Mesendoderm (in vitro differentiated cells): ENCODE measurements at regions not wholly inside any gene's neighbourhood (a gene's known extent, or its start where the extent isn't known, plus 50 kb on each side); places are given as distances from the start of the nearest gene placed in this dataset.

Experiments used
- DNase-seq: peaks from one replicate; pipeline ENCODE4 v3.0.0; 2013
- H2AK5ac ChIP-seq: 2 replicates; pipeline ENCODE4 v1.6.1; 2013; ENCODE audit warnings: low read length, inconsistent platforms
- H2BK120ac ChIP-seq: 2 replicates; pipeline ENCODE4 v1.6.1; 2013; ENCODE audit warnings: low read depth, mild to moderate bottlenecking, low read length, moderate library complexity, mixed read lengths
- H2BK15ac ChIP-seq: replicated peaks from 2 replicates; pipeline ENCODE4 v1.6.1; 2013; ENCODE audit warnings: low read depth, mild to moderate bottlenecking, moderate library complexity
- H2BK5ac ChIP-seq: 2 replicates; pipeline ENCODE4 v1.6.1; 2013; ENCODE audit warnings: low read length, inconsistent platforms
- H3K18ac ChIP-seq: 2 replicates; pipeline ENCODE4 v1.6.1; 2013; ENCODE audit warnings: mild to moderate bottlenecking, low read length, mixed read lengths
- H3K23ac ChIP-seq: one replicate; pipeline ENCODE4 v1.6.1; 2013; ENCODE audit warnings: low read length
- H3K27ac ChIP-seq: 2 replicates; pipeline ENCODE4 v1.5.1; 2013; ENCODE audit warnings: low read depth, mild to moderate bottlenecking, inconsistent platforms, low read length, moderate library complexity
- H3K27me3 ChIP-seq: 2 replicates; pipeline ENCODE4 v1.6.1; 2013; ENCODE audit warnings: low read length, control low read depth, mild to moderate bottlenecking, inconsistent platforms; ENCODE audit not compliant: insufficient read depth, poor library complexity
- H3K36me3 ChIP-seq: 2 replicates; pipeline ENCODE4 v1.6.1; 2013; ENCODE audit warnings: low read length, inconsistent platforms; ENCODE audit not compliant: control insufficient read depth, insufficient read depth
- H3K4ac ChIP-seq: one replicate; pipeline ENCODE4 v1.6.1; 2013; ENCODE audit warnings: low read depth, mild to moderate bottlenecking, low read length, moderate library complexity
- H3K4me1 ChIP-seq: 2 replicates; pipeline ENCODE4 v1.6.1; 2013; ENCODE audit warnings: low read depth, low read length, inconsistent platforms; ENCODE audit not compliant: control insufficient read depth
- H3K4me2 ChIP-seq: 2 replicates; pipeline ENCODE4 v1.6.1; 2013; ENCODE audit warnings: low read length
- H3K4me3 ChIP-seq: 2 replicates; pipeline ENCODE4 v1.5.1; 2013; ENCODE audit warnings: mild to moderate bottlenecking, low read length
- H3K56ac ChIP-seq: one replicate; pipeline ENCODE4 v1.6.1; 2013; ENCODE audit warnings: low read length
- H3K79me1 ChIP-seq: 2 replicates; pipeline ENCODE4 v1.6.1; 2013; ENCODE audit warnings: low read length, inconsistent platforms
- H3K79me2 ChIP-seq: 2 replicates; pipeline ENCODE4 v1.6.1; 2013; ENCODE audit warnings: mild to moderate bottlenecking, low read length; ENCODE audit not compliant: control insufficient read depth, insufficient read depth
- H3K9ac ChIP-seq: 2 replicates; pipeline ENCODE4 v1.6.1; 2013; ENCODE audit warnings: low read length, inconsistent platforms
- H4K5ac ChIP-seq: one replicate; pipeline ENCODE4 v1.6.1; 2013; ENCODE audit warnings: low read length
- H4K8ac ChIP-seq: one replicate; pipeline ENCODE4 v1.6.1; 2013; ENCODE audit warnings: low read depth, mild to moderate bottlenecking, control low read depth, low read length, moderate library complexity
- WGBS: extraction: QIAGEN DNeasy Blood & Tissue Kit; methylation state at CpG from one replicate; pipeline ENCODE4 v1.1.7; 2013; ENCODE audit warnings: low lambda C conversion rate, missing lambda C conversion rate; ENCODE audit not compliant: insufficient coverage; ENCODE audit errors: extremely low coverage; 5-methylcytosine and 5-hydroxymethylcytosine counted together

DNA sequence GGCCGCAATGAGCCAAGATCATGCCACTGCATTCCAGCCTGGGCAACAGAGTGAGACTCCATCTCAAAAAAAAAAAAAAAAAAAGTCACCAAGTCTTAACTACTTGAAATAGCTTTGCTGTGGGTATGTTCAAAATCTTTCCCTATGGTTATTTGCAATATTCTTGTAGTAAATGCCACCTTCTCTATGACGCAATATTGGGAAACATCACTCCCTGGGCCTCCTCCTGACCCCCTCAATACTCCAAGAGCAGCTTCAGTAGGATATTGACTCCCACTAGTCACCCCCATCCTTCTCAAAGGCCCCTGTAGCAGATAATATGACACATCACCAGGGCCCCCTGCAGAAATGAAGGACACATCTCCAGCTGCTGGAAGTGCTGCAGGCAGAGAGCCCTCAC lies 137.8 kb downstream of the AIPL1 start:
- no peak overlapping the region for H2BK120ac ChIP-seq
- H3K79me2 ChIP-seq: no peaks in the 10 kb centered on the region
- H3K9ac ChIP-seq: no peak overlapping the region
- no peak overlapping the region for H4K5ac ChIP-seq
- WGBS: no CpG with 5 or more reads among the region's 2 CpGs
- no peak overlapping the region for H3K27ac ChIP-seq
- no peak overlapping the region for H4K8ac ChIP-seq
- no peak overlapping the region for H2BK5ac ChIP-seq
- H3K23ac ChIP-seq: no peak overlapping the region
- H3K56ac ChIP-seq: no peak overlapping the region
- H3K79me1 ChIP-seq: no peaks in the 10 kb centered on the region
- no peak overlapping the region for H2BK15ac ChIP-seq
- H3K4me2 ChIP-seq: no peak overlapping the region
- H3K4ac ChIP-seq: no peak overlapping the region
- H3K27me3 ChIP-seq: no peaks in the 10 kb centered on the region
- no peaks in the 10 kb centered on the region for H3K36me3 ChIP-seq
- no peak overlapping the region for H3K18ac ChIP-seq
- no peaks in the 10 kb centered on the region for H3K4me1 ChIP-seq
- no peak for DNase-seq
- no peak overlapping the region for H3K4me3 ChIP-seq
- no peak overlapping the region for H2AK5ac ChIP-seq

DNA sequence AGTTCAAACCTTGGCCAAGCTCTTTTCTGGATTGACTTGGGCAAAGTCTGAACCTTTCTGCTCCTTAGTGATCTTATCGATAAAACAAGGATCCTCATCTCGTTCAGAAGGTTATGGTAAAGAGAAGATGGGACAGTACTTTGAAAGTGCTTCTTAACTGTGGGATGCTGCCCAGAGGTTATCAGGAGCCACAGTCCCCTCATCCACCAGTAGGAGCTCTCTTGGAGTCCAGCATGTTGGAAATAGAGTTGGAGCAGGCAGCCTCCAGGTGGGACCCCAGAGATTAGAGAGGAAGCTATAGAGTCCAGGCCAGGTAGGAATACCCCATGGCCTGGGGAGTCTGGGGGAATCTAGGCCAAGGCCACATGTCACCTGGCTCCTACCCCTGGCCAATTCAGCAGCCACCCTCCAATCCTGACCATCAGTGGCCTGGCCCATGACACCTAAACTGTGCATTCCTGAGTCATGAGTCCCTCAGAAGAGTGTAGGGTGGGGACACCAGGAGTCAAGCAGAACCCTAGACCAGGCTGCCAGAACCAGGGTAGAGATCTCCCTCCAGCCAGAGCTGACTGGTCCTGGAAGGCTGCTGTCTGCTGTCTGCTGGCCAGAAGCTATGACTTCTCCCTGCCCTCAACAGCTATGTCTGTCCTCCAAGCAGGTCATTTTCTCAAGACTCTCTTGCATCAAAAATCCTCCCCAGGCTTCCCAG lies 144.3 kb downstream of the AIPL1 start:
- no peak overlapping the region for H3K56ac ChIP-seq
- H3K18ac ChIP-seq: no peak overlapping the region
- H2BK5ac ChIP-seq: no peak overlapping the region
- no peak overlapping the region for H3K9ac ChIP-seq
- H3K23ac ChIP-seq: no peak overlapping the region
- no peak overlapping the region for H2BK120ac ChIP-seq
- no peak overlapping the region for H4K5ac ChIP-seq
- no peak overlapping the region for H3K27ac ChIP-seq
- WGBS: no CpG with 5 or more reads among the region's 2 CpGs
- H3K4me3 ChIP-seq: no peak overlapping the region
- H3K4me2 ChIP-seq: no peak overlapping the region
- no peak overlapping the region for H2BK15ac ChIP-seq
- no peak overlapping the region for H3K4ac ChIP-seq
- H2AK5ac ChIP-seq: no peak overlapping the region
- H3K27me3 ChIP-seq: no peaks in the 10 kb centered on the region
- H3K79me2 ChIP-seq: no peaks in the 10 kb centered on the region
- DNase-seq: no peak
- H3K4me1 ChIP-seq: no peaks in the 10 kb centered on the region
- H4K8ac ChIP-seq: no peak overlapping the region
- no peaks in the 10 kb centered on the region for H3K79me1 ChIP-seq
- no peaks in the 10 kb centered on the region for H3K36me3 ChIP-seq

DNA sequence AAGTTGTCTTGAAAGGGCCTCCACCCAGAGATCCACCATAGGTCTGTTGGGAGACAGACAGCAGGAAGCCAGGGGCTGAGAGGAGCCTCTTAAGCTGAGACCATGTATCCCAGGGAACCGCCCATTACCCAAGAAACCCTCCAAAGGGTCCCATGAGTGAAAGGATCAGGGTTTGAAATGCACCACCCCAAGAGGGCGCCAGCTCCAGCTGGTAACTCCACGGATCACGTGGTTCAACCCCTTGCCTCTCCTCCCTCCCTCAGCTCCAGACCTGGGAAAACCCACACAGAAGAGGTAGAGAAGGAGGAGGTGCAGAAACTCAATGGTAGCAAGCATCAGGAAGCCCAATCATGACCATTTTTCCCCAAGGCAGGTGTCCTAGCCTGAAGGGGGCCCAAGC lies 148.7 kb downstream of the AIPL1 start:
- Histone ChIP-seq H3K4ac (no peak overlapping the region), H2BK5ac (no peak overlapping the region), H3K23ac (no peak overlapping the region), H3K27ac (no peak overlapping the region), H3K79me2 (no peaks in the 10 kb centered on the region), H3K4me1 (no peaks in the 10 kb centered on the region), H3K27me3 (no peaks in the 10 kb centered on the region), H4K5ac (no peak overlapping the region), H4K8ac (no peak overlapping the region), H3K18ac (no peak overlapping the region), H2BK15ac (no peak overlapping the region), H3K4me2 (no peak overlapping the region), H3K9ac (no peak overlapping the region), H3K56ac (no peak overlapping the region), H3K36me3 (no peaks in the 10 kb centered on the region), H2AK5ac (no peak overlapping the region), H3K4me3 (no peak overlapping the region), H2BK120ac (no peak overlapping the region), H3K79me1 (no peaks in the 10 kb centered on the region)
- no CpG with 5 or more reads among the region's 4 CpGs for WGBS
- DNase-seq: peak; percentile 60

- H2AK5ac ChIP-seq: no peak overlapping the region
- H3K27ac ChIP-seq: no peak overlapping the region
- no peaks in the 10 kb centered on the region for H3K36me3 ChIP-seq
- no peak overlapping the region for H3K4ac ChIP-seq
- no peaks in the 10 kb centered on the region for H3K79me2 ChIP-seq
- no peak overlapping the region for H2BK5ac ChIP-seq
- no peak overlapping the region for H3K9ac ChIP-seq
- DNase-seq: no peak
- no peak overlapping the region for H4K5ac ChIP-seq
- H3K23ac ChIP-seq: no peak overlapping the region
- H3K18ac ChIP-seq: no peak overlapping the region
- no peak overlapping the region for H4K8ac ChIP-seq
- no peak overlapping the region for H3K4me3 ChIP-seq
- no peaks in the 10 kb centered on the region for H3K4me1 ChIP-seq
- no peak overlapping the region for H3K56ac ChIP-seq
- no peaks in the 10 kb centered on the region for H3K27me3 ChIP-seq
- no peak overlapping the region for H2BK120ac ChIP-seq
- H3K79me1 ChIP-seq: no peaks in the 10 kb centered on the region
- H3K4me2 ChIP-seq: no peak overlapping the region
- no peak overlapping the region for H2BK15ac ChIP-seq
These were observed 149.4 kb downstream of the AIPL1 start for GRCh38 chr17:6285486-6285885.

GRCh38 chr17:6279659-6280058 lies 155.3 kb downstream of the AIPL1 start:
- Histone ChIP-seq H3K4me1 (no peaks in the 10 kb centered on the region), H3K56ac (no peak overlapping the region), H3K36me3 (no peaks in the 10 kb centered on the region), H3K18ac (no peak overlapping the region), H4K5ac (no peak overlapping the region), H2BK120ac (no peak overlapping the region), H3K27me3 (no peaks in the 10 kb centered on the region), H2AK5ac (no peak overlapping the region), H3K4me3 (no peak overlapping the region), H4K8ac (no peak overlapping the region), H3K27ac (no peak overlapping the region), H3K4me2 (no peak overlapping the region), H2BK15ac (no peak overlapping the region), H2BK5ac (no peak overlapping the region), H3K23ac (no peak overlapping the region), H3K9ac (no peak overlapping the region), H3K4ac (no peak overlapping the region), H3K79me1 (no peaks in the 10 kb centered on the region), H3K79me2 (no peaks in the 10 kb centered on the region)
- WGBS: no CpG with 5 or more reads among the region's 7 CpGs
- peak; percentile 86 for DNase-seq

- H3K4me2 ChIP-seq: no peak overlapping the region
- H3K36me3 ChIP-seq: no peaks in the 10 kb centered on the region
- H3K79me2 ChIP-seq: no peaks in the 10 kb centered on the region
- no peak overlapping the region for H2AK5ac ChIP-seq
- no peak overlapping the region for H3K4ac ChIP-seq
- H4K8ac ChIP-seq: no peak overlapping the region
- no peak overlapping the region for H3K4me3 ChIP-seq
- no peaks in the 10 kb centered on the region for H3K4me1 ChIP-seq
- no peak overlapping the region for H2BK5ac ChIP-seq
- no peak overlapping the region for H3K27ac ChIP-seq
- H3K18ac ChIP-seq: no peak overlapping the region
- no peak overlapping the region for H2BK15ac ChIP-seq
- H3K9ac ChIP-seq: no peak overlapping the region
- H3K27me3 ChIP-seq: no peaks in the 10 kb centered on the region
- no peak overlapping the region for H3K56ac ChIP-seq
- no peak for DNase-seq
- H3K23ac ChIP-seq: no peak overlapping the region
- H3K79me1 ChIP-seq: no peaks in the 10 kb centered on the region
- H2BK120ac ChIP-seq: no peak overlapping the region
- WGBS: no CpG with 5 or more reads among the region's 4 CpGs
- no peak overlapping the region for H4K5ac ChIP-seq
These were observed 156.5 kb downstream of the AIPL1 start for GRCh38 chr17:6278376-6278775.
